ENCODE measurements at regions not wholly inside any gene's neighbourhood (a gene's known extent, or its start where the extent isn't known, plus 50 kb on each side); places are given as distances from the start of the nearest gene placed in this dataset.
"Not testable (repeated sequence)": the region's sequence is repeated elsewhere in the genome, so short reads cannot be mapped to it uniquely, and the experiment has no call there.

- H3K4me3 ChIP-seq (replicated peaks in 1 of 2; ENCODE audit: low read depth in 2 of 2, low read length in 2 of 2): no peak overlapping the region
- no peak for TF ChIP-seq CTCF (IDR thresholded peaks at IDR 0.05; ENCODE audit: low read depth, low read length)
- DNase-seq (ENCODE audit: low read depth in 2 of 2): no peak
Measured at GRCh38 chr7:86058649-86059048, 585.1 kb upstream of the GRM3 start.

GRCh38 chr7:86050918-86051317, 592.8 kb upstream of the GRM3 start:
- DNase-seq (ENCODE audit: low read depth in 2 of 2): no peak
- H3K4me3 ChIP-seq (replicated peaks in 1 of 2; ENCODE audit: low read depth in 2 of 2, low read length in 2 of 2): no peak overlapping the region
- TF ChIP-seq CTCF (IDR thresholded peaks at IDR 0.05; ENCODE audit: low read depth, low read length): no peak

GRCh38 chr7:86049910-86050309, 593.8 kb upstream of the GRM3 start:
- no peak overlapping the region for H3K4me3 ChIP-seq (replicated peaks in 1 of 2; ENCODE audit: low read depth in 2 of 2, low read length in 2 of 2)
- TF ChIP-seq CTCF (IDR thresholded peaks at IDR 0.05; ENCODE audit: low read depth, low read length): no peak
- DNase-seq (ENCODE audit: low read depth in 2 of 2): no peak

GRCh38 chr7:86045197-86045596, 598.5 kb upstream of the GRM3 start:
- not testable (repeated sequence) for H3K4me3 ChIP-seq (replicated peaks in 1 of 2; ENCODE audit: low read depth in 2 of 2, low read length in 2 of 2); DNase-seq (ENCODE audit: low read depth in 2 of 2)

GRCh38 chr7:86025807-86026206, 617.9 kb upstream of the GRM3 start:
- TF ChIP-seq CTCF (IDR thresholded peaks at IDR 0.05; ENCODE audit: low read depth, low read length): no peak
- DNase-seq (ENCODE audit: low read depth in 2 of 2): no peak

GRCh38 chr7:86013662-86014061, 630.0 kb upstream of the GRM3 start:
- no peak for TF ChIP-seq CTCF (IDR thresholded peaks at IDR 0.05; ENCODE audit: low read depth, low read length)
- no peak for DNase-seq (ENCODE audit: low read depth in 2 of 2)
- H3K4me3 ChIP-seq (replicated peaks in 1 of 2; ENCODE audit: low read depth in 2 of 2, low read length in 2 of 2): no peak overlapping the region

More at GRCh38 chr7:86025807-86026206, 617.9 kb upstream of the GRM3 start:
- no peak overlapping the region for H3K4me3 ChIP-seq (replicated peaks in 1 of 2; ENCODE audit: low read depth in 2 of 2, low read length in 2 of 2)

- DNase-seq (ENCODE audit: low read depth in 2 of 2): no peak
- no peak overlapping the region for H3K4me3 ChIP-seq (replicated peaks in 1 of 2; ENCODE audit: low read depth in 2 of 2, low read length in 2 of 2)
- no peak for TF ChIP-seq CTCF (IDR thresholded peaks at IDR 0.05; ENCODE audit: low read depth, low read length)
Measured at GRCh38 chr7:86012971-86013370, 630.7 kb upstream of the GRM3 start.

Measured in cardiac fibroblast (primary cell).